ENCODE measurements at regions not wholly inside any gene's neighbourhood (a gene's known extent, or its start where the extent isn't known, plus 50 kb on each side); places are given as distances from the start of the nearest gene placed in this dataset.

GRCh38 chr9:79001012-79001411 is 570.8 kb upstream of the TLE4 start:
- CTCF ChIA-PET (ENCODE audit: partially characterized antibody) = interaction anchor here (1.1 kb wide), 2 partner anchors 17 to 42 kb away, joined by 3 read pairs; no protein-coding TSS in a partner anchor
- H4K91ac ChIP-seq (replicated peaks; ENCODE audit: insufficient read length, low read length) = no peak overlapping the region
- H3K9me3 ChIP-seq (ENCODE audit: insufficient read depth in 2 of 2, low read depth in 1 of 2, low read length in 1 of 2) = no peaks in the 10 kb centered on the region
- H3K18ac ChIP-seq (ENCODE audit: extremely low read depth, low read length) = no peak overlapping the region
- H2BK20ac ChIP-seq (ENCODE audit: low read length) = no peak overlapping the region
- no peak overlapping the region for H3K23ac ChIP-seq (ENCODE audit: insufficient read length)
- no peaks in the 10 kb centered on the region for H3K23me2 ChIP-seq (ENCODE audit: low read depth, low read length)
- no peaks in the 10 kb centered on the region for H3K79me1 ChIP-seq (ENCODE audit: low read depth, low read length)
- no peaks in the 10 kb centered on the region for H3K79me2 ChIP-seq (ENCODE audit: control insufficient read depth in 1 of 2, insufficient read depth in 2 of 2, low read length in 2 of 2)
- no peak overlapping the region for H2BK15ac ChIP-seq (ENCODE audit: low read length)
- no peaks in the 10 kb centered on the region for H3K4me1 ChIP-seq (replicated peaks in 1 of 4; ENCODE audit: control insufficient read depth in 3 of 4, insufficient read depth in 4 of 4, low read length in 3 of 4)
- no peak overlapping the region for H4K5ac ChIP-seq (ENCODE audit: insufficient read length, low read depth, low read length)
- H3K9ac ChIP-seq (replicated peaks in 1 of 4; ENCODE audit: extremely low read depth in 1 of 4, low read depth in 3 of 4, low read length in 3 of 4) = no peak overlapping the region
- no peak overlapping the region for H4K8ac ChIP-seq (ENCODE audit: extremely low read depth, insufficient read depth, low read length)
- WGBS, 2 experiments (ENCODE audit: extremely low coverage in 1 of 2, insufficient coverage in 1 of 2, insufficient read length in 1 of 2, insufficient replicate concordance in 2 of 2, low coverage in 1 of 2, low lambda C conversion rate in 2 of 2, missing lambda C conversion rate in 1 of 2) = 91 to 100% methylated on average over 1 to 2 of the region's 2 CpGs
- H3K36me3 ChIP-seq (ENCODE audit: control insufficient read depth in 2 of 4, insufficient read depth in 4 of 4, low read length in 3 of 4) = no peaks in the 10 kb centered on the region
- no peak overlapping the region for H3K4me2 ChIP-seq (ENCODE audit: insufficient read depth in 1 of 2, low read depth in 2 of 2, low read length in 2 of 2)
- H3K27ac ChIP-seq (ENCODE audit: low read depth, low read length) = no peak overlapping the region
- H3K4me3 ChIP-seq (ENCODE audit: extremely low read depth in 1 of 4, insufficient read depth in 2 of 4, low read depth in 3 of 4, low read length in 4 of 4) = no peak overlapping the region
- no peaks in the 10 kb centered on the region for H3K27me3 ChIP-seq (replicated peaks in 1 of 4; ENCODE audit: control insufficient read depth in 3 of 4, extremely low read depth in 1 of 4, insufficient read depth in 3 of 4, low read length in 3 of 4)
- FAIRE-seq = no peak
- H2BK12ac ChIP-seq (ENCODE audit: low read depth, low read length) = no peak overlapping the region
- DNase-seq (ENCODE audit: low read depth in 1 of 2, low spot score in 2 of 2) = no peak
- H2AFZ ChIP-seq (ENCODE audit: low read length) = no peak overlapping the region
- H2AK5ac ChIP-seq (ENCODE audit: low read depth, low read length) = no peak overlapping the region
- no peak overlapping the region for H3K14ac ChIP-seq (ENCODE audit: insufficient read length)
- no peaks in the 10 kb centered on the region for H4K20me1 ChIP-seq (replicated peaks in 1 of 2; ENCODE audit: control insufficient read depth in 1 of 2, insufficient read depth in 2 of 2, low read length in 2 of 2)
- POLR2A ChIA-PET (ENCODE audit: partially characterized antibody) = no interaction called here
- no peak overlapping the region for H2BK5ac ChIP-seq (ENCODE audit: low read depth, low read length)
- H3K4ac ChIP-seq (replicated peaks; ENCODE audit: insufficient read length, low read depth, low read length) = no peak overlapping the region
- no peak overlapping the region for H3K56ac ChIP-seq (replicated peaks; ENCODE audit: insufficient read length, low read depth, low read length)
- no peak overlapping the region for H2BK120ac ChIP-seq (replicated peaks; ENCODE audit: low read depth, low read length)
- TF ChIP-seq CHD1 (IDR thresholded peaks at IDR 0.05; ENCODE audit: low read depth, low read length) (no peak), RFX5 (IDR thresholded peaks at IDR 0.05; ENCODE audit: borderline replicate concordance, low read depth, low read length) (no peak), POLR2A (IDR thresholded peaks at IDR 0.05; ENCODE audit: control extremely low read depth in 1 of 2, low read depth in 2 of 2, low read length in 2 of 2) (no peak), JUN (IDR thresholded peaks at IDR 0.05; ENCODE audit: low read depth, low read length) (no peak), SP1 (IDR thresholded peaks at IDR 0.05; ENCODE audit: low read depth, low read length) (no peak), RXRA (IDR thresholded peaks at IDR 0.05; ENCODE audit: insufficient read depth, low read depth, low read length) (no peak), TAF1 (IDR thresholded peaks at IDR 0.05; ENCODE audit: low read depth, low read length) (no peak), TEAD4 (IDR thresholded peaks at IDR 0.05; ENCODE audit: low read depth, low read length) (no peak), SAP30 (IDR thresholded peaks at IDR 0.05; ENCODE audit: insufficient read depth, insufficient replicate concordance, low read length) (no peak), JUND (IDR thresholded peaks at IDR 0.05; ENCODE audit: low read length) (no peak), SP2 (IDR thresholded peaks at IDR 0.05; ENCODE audit: low read length) (no peak), GABPA (IDR thresholded peaks at IDR 0.05; ENCODE audit: borderline replicate concordance, insufficient read depth, low read length) (no peak), ATF3 (IDR thresholded peaks at IDR 0.05; ENCODE audit: insufficient read depth, low read depth, low read length) (no peak), SIN3A (conservative IDR thresholded peaks at IDR 0.05 in 1 of 2, IDR thresholded peaks at IDR 0.05 in 1 of 2; ENCODE audit: low read depth in 1 of 2, low read length in 2 of 2) (no peak), NRF1 (IDR thresholded peaks at IDR 0.05; ENCODE audit: low read depth, low read length) (no peak), KDM4A (IDR thresholded peaks at IDR 0.05; ENCODE audit: low read depth, low read length, severe bottlenecking) (no peak)
